HuH-7 (cell line): ENCODE measurements at regions not wholly inside any gene's neighbourhood (a gene's known extent, or its start where the extent isn't known, plus 50 kb on each side); places are given as distances from the start of the nearest gene placed in this dataset.
"Not testable (repeated sequence)": the region's sequence is repeated elsewhere in the genome, so short reads cannot be mapped to it uniquely, and the experiment has no call there.

Experiments used
- DNase-seq: peaks from one replicate; pipeline ENCODE4 v3.0.0; 2011; ENCODE audit warnings: low spot score

GRCh38 chr3:70737666-70738290, 425.3 kb upstream of the MDFIC2 start:
- DNase-seq, result peak; percentile 8

GRCh38 chr3:70736009-70736408, 423.6 kb upstream of the MDFIC2 start:
- no peak for DNase-seq

GRCh38 chr3:70734756-70735155, 422.3 kb upstream of the MDFIC2 start:
- DNase-seq, result no peak

GRCh38 chr3:70731046-70731445, 418.6 kb upstream of the MDFIC2 start:
- DNase-seq, result no peak

- no peak for DNase-seq
Measured at GRCh38 chr3:70729845-70730244, 417.4 kb upstream of the MDFIC2 start.

GRCh38 chr3:70728311-70728710, 415.9 kb upstream of the MDFIC2 start:
- no peak for DNase-seq

- DNase-seq, result no peak
Measured at GRCh38 chr3:70726961-70727360, 414.5 kb upstream of the MDFIC2 start.

GRCh38 chr3:70726096-70726938, 413.9 kb upstream of the MDFIC2 start:
- no peak for DNase-seq

- no peak for DNase-seq
Measured at GRCh38 chr3:70722018-70722417, 409.6 kb upstream of the MDFIC2 start.

- DNase-seq, result no peak
Measured at GRCh38 chr3:70716832-70717231, 404.4 kb upstream of the MDFIC2 start.

GRCh38 chr3:70712449-70713082, 400.1 kb upstream of the MDFIC2 start:
- DNase-seq, result no peak

- DNase-seq, result no peak
Measured at GRCh38 chr3:70703305-70704102, 391.1 kb upstream of the MDFIC2 start.

GRCh38 chr3:70702132-70702531, 389.7 kb upstream of the MDFIC2 start:
- DNase-seq, result no peak

- no peak for DNase-seq
Measured at GRCh38 chr3:70684701-70685100, 372.3 kb upstream of the MDFIC2 start.

GRCh38 chr3:70675810-70676209, 363.4 kb upstream of the MDFIC2 start:
- not testable (repeated sequence) for DNase-seq

GRCh38 chr3:70658513-70659310, 346.3 kb upstream of the MDFIC2 start:
- DNase-seq, result no peak

GRCh38 chr3:70657454-70657853, 345.0 kb upstream of the MDFIC2 start:
- no peak for DNase-seq

- DNase-seq, result no peak
Measured at GRCh38 chr3:70647823-70648222, 335.4 kb upstream of the MDFIC2 start.

- DNase-seq, result no peak
Measured at GRCh38 chr3:70647094-70647493, 334.7 kb upstream of the MDFIC2 start.

GRCh38 chr3:70646635-70647034, 334.2 kb upstream of the MDFIC2 start:
- DNase-seq, result no peak

GRCh38 chr3:70640481-70640880, 328.0 kb upstream of the MDFIC2 start:
- DNase-seq, result no peak
